KG1 (cell line): ENCODE measurements at regions not wholly inside any gene's neighbourhood (a gene's known extent, or its start where the extent isn't known, plus 50 kb on each side); places are given as distances from the start of the nearest gene placed in this dataset.

Experiments used
- DNase-seq: peaks from one replicate; lab custom pipeline; 2025; lab: John Stamatoyannopoulos, UW

DNA sequence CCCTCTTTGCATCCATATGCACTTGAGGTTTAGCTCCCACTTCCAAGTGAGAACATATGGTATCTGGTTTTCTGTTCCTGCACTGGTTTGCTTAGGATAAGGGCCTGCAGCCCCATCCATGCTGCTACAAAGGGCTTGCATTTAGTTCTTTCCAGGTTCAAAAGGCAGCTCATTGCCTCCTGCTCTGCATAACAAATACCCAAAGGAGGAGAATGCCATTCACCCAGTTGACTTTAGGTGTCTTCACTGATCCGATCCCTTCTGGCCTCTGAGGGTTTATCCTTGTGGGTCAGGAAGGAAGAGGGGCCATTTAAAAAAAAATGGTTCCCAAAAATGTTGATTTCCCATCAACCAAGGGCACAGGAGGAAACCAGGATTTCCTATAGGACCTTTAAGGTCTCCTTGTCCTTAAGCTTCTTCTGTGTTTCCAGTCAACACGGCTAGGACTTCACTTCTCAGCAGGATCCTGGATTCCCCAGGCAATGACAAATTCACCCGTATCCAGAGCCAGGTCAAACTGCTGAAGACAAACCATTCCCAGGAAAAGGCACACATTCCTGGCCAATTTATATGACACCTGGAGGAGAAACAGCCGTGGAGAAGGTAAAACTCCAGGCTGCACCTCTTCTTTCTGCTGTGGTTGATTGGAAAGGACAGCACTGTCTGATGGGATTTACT lies 447.7 kb upstream of the CDH4 start:
- DNase-seq: no peak

DNA sequence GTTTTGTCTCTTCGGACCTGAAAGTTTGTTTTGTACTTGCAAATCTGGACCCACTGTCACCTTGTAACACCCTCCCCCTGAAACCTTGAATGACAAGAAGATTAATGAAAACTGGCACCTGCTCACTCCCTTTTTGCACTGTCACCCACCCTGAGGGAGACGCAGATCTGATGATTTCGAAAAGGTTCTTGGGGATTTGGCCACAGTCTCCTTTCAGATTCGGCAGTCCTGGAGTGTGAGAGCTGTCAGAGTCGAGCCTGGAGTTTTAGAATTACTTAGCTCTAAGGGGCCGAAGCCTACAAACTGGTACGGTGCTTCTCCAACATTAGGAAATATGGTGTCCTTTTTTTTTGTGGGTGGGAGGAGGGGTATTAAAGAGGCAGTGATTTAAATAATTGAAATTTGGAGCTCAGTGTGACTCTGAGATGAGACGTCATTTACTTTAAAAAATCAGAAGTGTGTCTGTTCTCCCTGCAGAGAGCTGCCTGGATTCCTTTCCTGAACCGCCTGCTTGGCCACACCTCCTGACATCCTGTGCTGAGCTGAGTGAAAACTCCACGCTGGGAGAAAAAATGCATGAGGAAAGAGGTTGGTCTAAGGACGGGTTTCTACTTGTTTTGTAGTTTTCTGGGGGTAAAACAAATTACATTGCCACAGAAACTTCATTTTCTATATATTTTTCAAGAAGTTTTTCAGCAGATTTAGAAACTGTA lies 447.0 kb upstream of the CDH4 start:
- no peak for DNase-seq

DNA sequence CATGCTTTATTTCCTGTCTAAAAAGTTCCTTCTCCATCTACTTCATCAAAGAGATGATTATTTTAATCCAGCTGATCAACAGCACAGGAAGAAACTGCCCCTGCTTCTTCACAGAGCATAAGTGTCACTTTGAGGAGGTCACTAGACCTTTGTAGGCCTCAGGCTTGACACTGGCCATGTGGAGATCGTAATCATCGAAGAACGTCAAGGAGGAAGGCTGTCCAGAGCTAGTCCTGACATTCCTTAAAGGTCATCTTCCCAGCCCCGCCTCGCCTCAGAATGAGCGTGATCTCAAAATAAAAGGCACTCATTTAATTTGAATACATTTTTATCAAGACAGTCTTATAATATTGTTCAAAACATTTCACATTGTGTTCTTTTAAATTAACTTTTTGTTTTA lies 445.7 kb upstream of the CDH4 start:
- no peak for DNase-seq

DNA sequence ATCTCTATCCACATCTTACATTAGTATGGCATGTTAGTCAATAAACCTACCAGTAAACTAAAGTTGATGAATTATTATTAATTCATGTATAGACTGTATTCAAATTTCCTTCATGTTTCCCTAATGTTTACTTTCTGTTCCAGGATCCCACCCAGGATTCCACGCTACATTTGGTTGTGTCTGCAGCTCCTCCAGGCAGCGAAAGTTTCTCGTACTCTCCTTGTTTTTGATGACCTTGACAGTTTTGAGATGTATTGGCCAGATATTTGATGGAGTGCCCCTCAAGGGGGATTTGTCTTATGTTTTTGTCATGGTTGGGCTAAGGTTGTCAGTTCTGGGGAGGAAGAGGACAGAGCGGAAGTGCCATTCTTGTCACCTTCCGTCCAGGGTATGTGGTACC lies 445.2 kb upstream of the CDH4 start:
- no peak for DNase-seq

DNA sequence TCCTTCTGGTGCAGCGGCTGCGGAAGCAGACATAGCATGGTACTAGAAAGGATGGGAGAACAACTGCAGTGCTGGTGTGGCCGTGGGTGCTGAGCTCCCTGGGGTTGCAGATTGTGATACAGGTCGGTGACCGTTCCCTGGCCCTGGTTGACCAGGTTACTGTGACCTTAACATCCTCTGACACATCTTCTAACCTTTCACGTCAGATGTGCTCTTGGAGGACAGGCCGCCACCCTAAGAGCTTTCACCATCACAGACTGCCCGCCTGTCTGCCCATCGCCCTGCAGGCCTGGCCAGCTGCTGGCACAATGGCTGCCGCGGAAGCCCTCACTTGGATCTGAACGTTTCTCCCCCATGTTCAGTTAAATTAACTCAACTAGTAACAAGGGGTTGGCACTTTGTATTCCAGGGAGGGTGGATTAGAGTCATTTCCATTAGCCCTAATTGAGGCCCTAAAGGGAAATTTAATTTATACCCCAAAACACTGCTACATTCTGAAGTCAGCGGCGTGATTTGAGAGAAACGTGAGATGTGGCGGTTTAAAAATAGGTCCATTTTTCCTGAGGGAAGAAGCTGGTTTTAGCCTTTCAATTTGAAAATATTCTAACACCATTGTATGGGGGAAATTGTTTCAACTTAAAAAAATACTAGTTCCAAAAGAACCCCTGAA lies 443.9 kb upstream of the CDH4 start:
- DNase-seq: no peak

DNA sequence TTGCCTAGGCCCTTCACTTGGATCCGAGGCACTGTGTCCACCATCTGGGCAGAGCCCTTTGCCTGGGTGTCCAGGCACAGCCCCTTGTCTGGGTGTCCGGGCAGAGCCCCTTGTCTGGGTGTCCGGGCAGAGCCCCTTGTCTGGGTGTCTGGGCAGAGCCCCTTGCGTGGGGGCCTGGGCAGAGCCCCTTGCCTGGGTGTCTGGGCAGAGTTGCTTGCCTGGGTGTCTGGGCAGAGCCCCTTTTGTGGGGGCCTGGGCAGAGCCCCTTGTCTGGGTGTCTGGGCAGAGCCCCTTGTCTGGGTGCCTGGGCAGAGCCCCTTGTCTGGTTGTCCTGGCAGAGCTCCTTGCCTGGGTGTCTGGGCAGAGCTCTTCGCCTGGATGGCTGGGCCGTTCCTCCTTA lies 443.4 kb upstream of the CDH4 start:
- DNase-seq: no peak

DNA sequence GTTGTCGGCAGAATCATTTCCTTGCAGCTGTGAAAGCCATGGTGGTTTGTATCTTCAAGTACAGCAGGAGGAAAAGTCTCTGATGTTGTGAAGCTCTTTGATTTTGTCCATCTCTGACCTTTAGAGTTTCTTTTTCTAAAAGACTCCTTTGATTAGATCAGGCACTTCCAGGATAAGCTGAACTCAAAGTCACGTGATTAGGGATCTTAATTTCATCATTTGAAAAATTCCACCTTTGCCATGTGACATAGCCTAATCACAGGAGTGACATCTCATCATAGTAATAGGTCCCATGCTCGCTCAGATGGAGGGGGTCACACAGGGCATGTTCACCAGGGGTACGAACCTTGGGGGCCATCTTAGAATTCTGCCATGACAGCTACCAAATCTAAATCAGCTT lies 441.5 kb upstream of the CDH4 start:
- DNase-seq: no peak

DNA sequence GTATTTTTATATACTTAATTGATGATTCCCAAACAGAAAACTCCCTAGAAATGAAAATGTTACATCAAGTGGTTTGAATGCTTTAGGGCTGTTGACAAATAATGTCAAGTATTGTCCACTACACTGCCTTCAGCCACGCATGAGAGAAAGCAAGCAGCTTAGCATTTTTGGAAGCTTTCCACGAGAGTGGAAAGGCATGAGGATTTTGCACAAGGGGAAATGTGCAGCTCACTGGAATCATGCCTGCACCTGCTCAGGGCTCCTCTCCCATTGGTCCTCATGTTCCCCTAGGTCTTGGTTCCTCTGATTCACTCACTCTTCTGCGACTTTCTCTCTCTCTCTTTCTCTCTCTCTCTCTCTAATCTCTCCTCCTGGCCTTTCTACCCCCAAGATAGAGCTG lies 439.5 kb upstream of the CDH4 start:
- DNase-seq: no peak

DNA sequence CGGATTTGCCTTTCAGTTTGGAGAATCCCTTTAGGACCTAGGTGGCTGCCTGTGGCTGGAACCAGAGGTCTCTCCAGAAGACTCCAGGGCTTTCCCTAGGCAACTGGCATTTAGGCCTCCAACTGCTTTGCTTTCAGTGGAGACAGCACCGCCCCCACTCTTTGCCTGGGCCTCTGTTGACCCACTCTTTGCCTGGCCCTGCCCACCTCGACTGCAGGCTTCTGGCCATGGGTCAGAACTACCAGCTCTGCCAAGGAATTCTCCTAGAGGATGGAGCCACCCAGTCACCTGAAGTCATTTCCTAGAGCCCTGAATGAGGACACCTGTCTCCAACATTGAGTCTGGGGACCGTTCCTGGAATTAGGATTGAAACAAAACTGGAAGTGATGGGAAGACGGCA lies 439.0 kb upstream of the CDH4 start:
- DNase-seq: no peak

DNA sequence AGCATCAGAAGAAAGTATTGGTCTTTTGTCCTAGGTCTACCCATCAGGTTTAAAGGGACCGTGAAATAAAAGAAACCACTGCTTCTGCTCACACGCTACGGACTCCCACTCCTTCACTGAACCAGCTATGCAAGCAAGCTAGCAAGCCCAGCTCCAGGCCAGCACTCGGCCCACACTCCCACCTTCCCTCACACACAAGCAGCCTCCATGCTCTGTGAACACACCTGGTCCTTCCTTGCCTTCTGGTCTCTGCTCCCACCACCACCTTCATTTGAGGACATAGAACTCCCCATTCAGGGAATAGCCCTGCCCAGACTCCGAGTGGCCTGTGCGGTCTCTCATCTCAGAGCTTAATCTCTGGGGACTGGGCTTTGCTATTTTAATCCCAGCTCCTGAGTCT lies 436.4 kb upstream of the CDH4 start:
- DNase-seq: no peak

DNA sequence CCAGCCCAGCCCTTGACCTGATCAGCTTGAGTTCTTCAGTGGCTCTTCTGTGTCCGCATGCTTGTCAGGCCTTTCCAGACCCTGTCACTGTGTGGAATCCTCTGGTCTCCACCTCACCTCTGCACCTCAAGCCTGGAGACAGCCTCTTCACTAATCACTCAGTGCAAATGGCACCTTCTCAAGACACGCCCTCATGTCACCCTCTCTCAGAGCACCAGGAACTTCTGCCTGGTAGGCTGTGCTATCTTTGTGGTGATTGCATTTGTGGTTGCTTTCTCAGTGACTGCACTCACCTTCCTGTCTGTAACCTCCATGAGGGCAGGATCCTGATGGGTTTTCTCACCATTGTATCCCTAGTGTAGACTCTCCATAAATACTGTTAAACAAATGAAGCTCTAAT lies 435.2 kb upstream of the CDH4 start:
- DNase-seq: no peak

DNA sequence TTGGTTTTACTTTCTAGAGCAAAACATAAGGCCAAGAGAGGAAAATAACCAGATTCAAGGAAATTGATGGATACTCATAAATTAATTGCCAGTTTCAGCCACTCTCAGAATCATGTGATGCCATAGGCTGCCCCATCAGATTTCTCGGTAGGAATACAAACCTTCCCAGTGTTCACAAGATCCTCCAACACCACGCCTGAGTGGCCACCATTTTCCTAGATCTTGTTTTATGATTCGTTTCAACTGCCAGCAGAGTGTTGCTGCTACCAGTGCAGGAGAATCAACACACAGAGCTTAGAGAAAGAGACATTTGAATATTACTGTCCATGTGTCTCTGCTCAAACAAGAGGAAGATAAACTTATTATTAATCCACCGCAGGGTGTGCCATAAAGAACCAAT lies 434.2 kb upstream of the CDH4 start:
- no peak for DNase-seq

DNA sequence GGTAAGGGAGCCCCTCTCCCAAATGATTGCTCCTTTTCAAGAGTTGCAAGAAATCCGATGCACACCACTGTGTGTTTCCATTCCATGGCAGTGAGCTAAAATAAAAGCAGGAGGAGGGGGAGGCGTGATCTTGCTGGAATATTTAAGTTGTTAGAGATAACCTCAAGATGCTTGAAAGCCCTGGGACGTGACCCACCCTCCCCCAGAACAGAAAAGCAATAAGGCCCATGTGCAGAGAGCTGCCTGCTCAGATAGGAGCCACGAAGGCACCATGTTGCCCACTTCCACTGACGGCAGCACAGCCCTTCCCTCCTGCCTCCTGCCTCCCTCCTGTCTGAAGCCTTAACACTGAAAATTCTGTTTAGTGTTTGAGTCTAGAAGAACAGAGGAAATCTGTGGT lies 432.6 kb upstream of the CDH4 start:
- no peak for DNase-seq

DNA sequence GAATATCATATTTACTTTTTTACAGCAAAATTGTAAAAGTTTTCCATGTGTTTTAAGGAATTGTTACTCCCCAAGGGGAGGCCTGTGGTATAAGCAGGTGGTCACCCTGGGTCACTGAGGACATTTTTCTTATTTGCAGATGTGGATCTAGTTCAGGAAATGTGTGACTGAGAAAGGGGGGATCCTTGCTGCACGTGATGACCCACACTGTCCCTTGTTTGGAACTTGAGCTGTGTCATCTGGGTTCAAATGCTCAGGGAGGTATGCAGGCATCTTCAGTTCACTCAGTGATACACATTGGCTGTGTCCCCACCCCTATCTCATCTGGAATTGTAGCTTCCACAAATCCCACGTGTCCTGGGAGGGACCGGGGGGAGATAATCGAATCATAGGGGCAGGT lies 431.9 kb upstream of the CDH4 start:
- DNase-seq: no peak

DNA sequence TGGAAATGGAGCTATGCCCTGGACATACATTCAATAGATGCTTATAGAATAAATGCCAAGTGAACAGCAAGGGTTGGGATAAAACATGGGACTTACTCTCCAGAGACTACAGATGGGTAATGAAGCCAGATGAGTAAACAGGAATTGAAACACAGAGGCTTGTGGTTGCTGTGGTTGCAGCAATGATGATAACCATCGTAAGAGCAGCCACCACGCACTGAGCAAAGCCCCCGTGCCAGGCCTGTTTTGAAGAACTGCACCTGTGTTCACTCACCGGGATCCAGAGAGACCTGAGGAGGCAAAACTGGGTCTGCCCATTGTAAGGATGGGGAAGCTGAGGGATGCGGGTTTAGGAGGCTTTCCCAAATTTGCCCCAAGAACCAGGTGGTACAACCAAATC lies 431.1 kb upstream of the CDH4 start:
- no peak for DNase-seq

DNA sequence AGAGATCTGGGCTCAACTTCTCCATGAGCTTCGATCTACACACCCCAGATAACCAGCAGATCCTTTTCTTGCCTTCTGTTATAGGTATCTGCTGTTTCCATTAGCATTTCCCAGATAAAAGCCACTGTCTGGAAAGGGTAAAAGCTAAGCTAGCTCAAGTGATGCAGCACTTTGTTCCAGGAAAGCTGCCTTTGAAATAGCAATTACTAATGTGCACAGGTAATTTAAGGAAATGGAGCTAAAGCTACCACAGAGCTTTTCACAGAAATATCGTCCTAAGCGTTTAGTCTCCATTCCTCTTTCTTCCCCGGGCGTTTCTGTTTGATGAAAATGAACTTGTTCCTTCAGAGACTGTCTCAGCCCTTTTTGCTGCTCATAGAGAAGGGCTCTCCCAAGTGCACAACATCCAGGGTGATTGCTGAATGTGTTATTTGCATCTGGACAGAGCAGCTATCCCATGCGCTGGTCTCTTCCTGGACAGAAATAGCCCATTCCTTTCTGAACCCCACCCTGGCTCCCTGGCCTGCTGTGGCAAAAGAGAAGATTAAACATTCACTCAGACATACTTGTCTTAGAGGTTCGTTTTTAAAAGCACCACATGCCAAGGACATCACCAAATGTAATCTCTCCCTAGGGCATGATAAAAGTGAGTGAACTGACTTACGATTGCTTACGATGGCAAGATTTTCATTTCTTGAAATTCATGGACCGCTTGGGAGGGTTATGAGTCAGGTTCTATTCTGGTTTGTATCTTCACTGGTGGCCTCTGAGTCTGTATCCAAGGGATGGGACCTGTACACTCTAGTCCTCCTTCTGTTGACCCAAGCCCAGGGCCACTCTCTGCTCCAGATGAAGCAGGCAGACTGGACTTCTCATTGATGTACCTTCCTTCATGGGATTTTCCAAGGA lies 429.1 kb upstream of the CDH4 start:
- no peak for DNase-seq

DNA sequence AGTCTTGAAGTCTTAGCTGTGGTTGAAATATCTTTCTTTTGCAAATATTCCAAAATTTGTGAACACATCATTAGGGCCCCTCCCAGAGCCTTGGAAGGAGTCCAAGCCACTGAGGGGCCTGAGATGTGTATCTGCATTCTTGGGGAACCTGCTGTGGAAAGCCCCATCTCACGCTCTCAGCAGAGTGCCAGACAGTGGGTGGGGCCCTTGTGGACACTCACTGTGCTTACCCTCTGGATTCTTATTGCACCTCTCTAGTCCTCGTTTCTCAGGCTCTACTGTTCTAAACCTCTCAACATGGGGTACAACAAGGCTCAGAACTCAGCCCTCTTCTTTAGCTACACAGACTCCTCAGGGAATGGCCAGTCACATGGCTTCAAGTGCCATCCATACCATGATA lies 416.2 kb upstream of the CDH4 start:
- no peak for DNase-seq

DNA sequence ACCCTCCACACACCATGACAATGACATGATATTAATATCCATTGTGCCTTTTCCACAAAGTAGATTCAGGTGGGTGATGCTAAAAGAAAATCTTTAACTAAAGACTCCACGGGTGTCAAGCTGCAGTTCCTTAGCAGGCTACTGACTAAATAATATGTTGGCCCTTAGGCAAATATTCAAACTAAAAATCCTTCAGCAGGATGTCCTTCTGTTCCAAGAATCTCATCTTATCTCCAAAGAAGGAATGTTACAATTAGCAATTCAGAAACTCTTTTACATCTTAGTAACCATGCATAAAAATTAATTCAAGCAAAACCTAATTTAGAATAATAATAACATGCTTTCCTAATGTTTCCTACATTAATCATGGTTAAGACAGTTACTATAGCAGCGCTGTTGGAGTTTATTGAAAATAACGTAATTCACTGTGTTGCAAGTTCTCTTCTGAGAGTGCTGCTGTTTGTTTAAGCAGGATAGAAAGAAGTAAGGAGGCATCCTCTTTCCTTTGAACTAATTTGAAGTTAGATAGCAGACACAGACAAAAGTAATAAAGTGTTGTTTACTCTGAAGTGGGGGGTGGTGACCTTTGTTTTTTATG lies 414.8 kb upstream of the CDH4 start:
- DNase-seq: no peak

DNA sequence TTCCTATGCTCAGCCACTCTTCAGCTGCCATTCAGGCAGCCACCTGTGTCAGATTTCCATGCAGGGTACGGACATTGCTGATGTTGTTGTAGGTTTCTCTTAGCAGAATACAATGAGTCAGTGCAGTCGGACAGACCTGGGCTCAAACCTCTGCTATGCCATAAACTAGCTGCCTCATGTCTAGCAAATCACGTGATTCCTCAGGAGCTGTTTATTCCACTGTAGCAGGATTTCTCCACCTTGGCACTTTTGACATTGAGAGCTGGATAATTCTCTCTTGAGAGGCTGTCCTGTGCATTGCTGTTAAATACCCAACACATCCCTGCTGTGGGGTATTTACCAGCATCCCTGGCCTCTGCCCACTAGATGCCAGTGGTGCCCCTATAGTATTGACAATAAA lies 413.8 kb upstream of the CDH4 start:
- DNase-seq: no peak

DNA sequence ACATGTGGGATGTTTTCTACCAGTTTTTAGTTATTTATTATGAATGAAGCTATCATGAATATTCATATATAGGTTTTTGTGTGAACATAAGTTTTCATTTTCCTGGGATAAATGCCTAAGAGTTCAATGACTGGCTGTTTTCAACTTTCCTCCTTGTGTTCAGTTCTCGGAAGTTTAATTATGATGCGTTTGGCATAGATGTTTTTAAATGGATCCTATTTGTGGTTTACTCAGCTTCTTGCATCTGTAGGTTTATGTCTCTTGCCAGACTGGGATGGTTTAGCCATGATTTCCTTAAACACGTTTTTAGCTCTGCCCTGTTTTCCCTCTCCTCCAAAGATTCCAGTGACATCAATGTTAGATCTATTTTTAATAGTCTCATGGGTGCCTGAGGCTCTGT lies 411.1 kb upstream of the CDH4 start:
- DNase-seq: no peak

DNA sequence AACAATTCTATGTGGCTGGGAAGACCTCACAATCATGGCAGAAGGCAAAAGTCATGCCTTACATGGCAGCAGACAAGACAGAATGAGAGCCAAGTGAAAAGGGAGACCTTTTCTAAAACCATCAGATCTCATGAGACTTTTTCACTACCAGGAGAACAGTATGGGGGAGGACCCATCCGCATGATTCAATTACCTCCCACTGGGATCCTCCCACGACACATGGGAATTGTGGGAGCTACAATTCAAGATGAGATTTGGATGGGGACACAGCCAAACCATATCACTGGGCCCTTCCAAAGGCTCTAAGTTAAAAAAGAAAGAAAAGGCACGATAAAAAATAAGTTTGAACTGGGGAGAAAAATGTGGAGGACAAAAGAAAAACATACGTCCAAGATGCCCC lies 406.9 kb upstream of the CDH4 start:
- no peak for DNase-seq
